ENCODE measurements at regions not wholly inside any gene's neighbourhood (a gene's known extent, or its start where the extent isn't known, plus 50 kb on each side); places are given as distances from the start of the nearest gene placed in this dataset.

- TF ChIP-seq ZBTB2 (IDR thresholded peaks at IDR 0.05) (no peak), ZBTB33 (CRISPR knock-in tag; IDR thresholded peaks at IDR 0.05) (no peak), WHSC1 (IDR thresholded peaks at IDR 0.05; ENCODE audit: low read length) (no peak), HDAC2 (IDR thresholded peaks at IDR 0.05) (no peak)
Observed at GRCh38 chr21:27024301-27024700, 57.4 kb upstream of the ADAMTS5 start.
